ENCODE measurements at regions not wholly inside any gene's neighbourhood (a gene's known extent, or its start where the extent isn't known, plus 50 kb on each side); places are given as distances from the start of the nearest gene placed in this dataset.

GRCh38 chr3:13707456-13707855, 158.5 kb downstream of the FBLN2 start:
- no peak overlapping the region for H3K4me3 ChIP-seq (ENCODE audit: low read depth, poor library complexity, severe bottlenecking)
- TF ChIP-seq POLR2A (IDR thresholded peaks at IDR 0.05) = no peak
- peak in 1 of 2 donors; percentile 31 for DNase-seq (ENCODE audit: low spot score in 2 of 2)
- 88 to 90% methylated on average over 5 of the region's 5 CpGs for WGBS, 2 donors
- intact Hi-C loops (cut with DNase I; ENCODE audit: low total_unique reads) = no loop called here

GRCh38 chr3:13706886-13707285, 158.0 kb downstream of the FBLN2 start:
- DNase-seq (ENCODE audit: low spot score in 2 of 2) = peak in 1 of 2 donors; percentile 46
- no peak for TF ChIP-seq POLR2A (IDR thresholded peaks at IDR 0.05)
- no peak for TF ChIP-seq CTCF (IDR thresholded peaks at IDR 0.05)
- intact Hi-C loops (cut with DNase I; ENCODE audit: low total_unique reads) = no loop called here
- H3K4me3 ChIP-seq (ENCODE audit: low read depth, poor library complexity, severe bottlenecking) = no peak overlapping the region
- 78 to 86% methylated on average over 4 of the region's 4 CpGs for WGBS, 2 donors

GRCh38 chr3:13706451-13706850, 157.5 kb downstream of the FBLN2 start:
- TF ChIP-seq CTCF (IDR thresholded peaks at IDR 0.05) (no peak), POLR2A (IDR thresholded peaks at IDR 0.05) (no peak)
- WGBS, 2 donors = 71 to 85% methylated on average over 2 of the region's 2 CpGs
- intact Hi-C loops (cut with DNase I; ENCODE audit: low total_unique reads) = no loop called here
- DNase-seq (ENCODE audit: low spot score in 2 of 2) = peak in 1 of 2 donors; percentile 67
- H3K4me3 ChIP-seq (ENCODE audit: low read depth, poor library complexity, severe bottlenecking) = no peak overlapping the region

- no peak for TF ChIP-seq CTCF (IDR thresholded peaks at IDR 0.05)
- no peak overlapping the region for H3K4me3 ChIP-seq (ENCODE audit: low read depth, poor library complexity, severe bottlenecking)
- intact Hi-C loops (cut with DNase I; ENCODE audit: low total_unique reads) = no loop called here
- 87 to 94% methylated on average over 4 of the region's 4 CpGs for WGBS, 2 donors
- DNase-seq (ENCODE audit: low spot score in 2 of 2) = peak in 1 of 2 donors; percentile 75
Measured at GRCh38 chr3:13705702-13706280, 156.9 kb downstream of the FBLN2 start.

GRCh38 chr3:13705051-13705450, 156.1 kb downstream of the FBLN2 start:
- intact Hi-C loops (cut with DNase I; ENCODE audit: low total_unique reads) = no loop called here
- TF ChIP-seq CTCF (IDR thresholded peaks at IDR 0.05) = no peak
- TF ChIP-seq POLR2A (IDR thresholded peaks at IDR 0.05) = no peak
- peak in 1 of 2 donors; percentile 45 for DNase-seq (ENCODE audit: low spot score in 2 of 2)
- WGBS, 2 donors = 84 to 87% methylated on average over 3 of the region's 3 CpGs
- no peak overlapping the region for H3K4me3 ChIP-seq (ENCODE audit: low read depth, poor library complexity, severe bottlenecking)

GRCh38 chr3:13704174-13704573, 155.2 kb downstream of the FBLN2 start:
- peak in 1 of 2 donors; percentile 29 for DNase-seq (ENCODE audit: low spot score in 2 of 2)
- H3K4me3 ChIP-seq (ENCODE audit: low read depth, poor library complexity, severe bottlenecking) = no peak overlapping the region
- intact Hi-C loops (cut with DNase I; ENCODE audit: low total_unique reads) = no loop called here
- WGBS, 2 donors = 89 to 94% methylated on average over 6 of the region's 6 CpGs
- TF ChIP-seq POLR2A (IDR thresholded peaks at IDR 0.05) (no peak), CTCF (IDR thresholded peaks at IDR 0.05) (no peak)
